ENCODE measurements at regions not wholly inside any gene's neighbourhood (a gene's known extent, or its start where the extent isn't known, plus 50 kb on each side); places are given as distances from the start of the nearest gene placed in this dataset.

DNA sequence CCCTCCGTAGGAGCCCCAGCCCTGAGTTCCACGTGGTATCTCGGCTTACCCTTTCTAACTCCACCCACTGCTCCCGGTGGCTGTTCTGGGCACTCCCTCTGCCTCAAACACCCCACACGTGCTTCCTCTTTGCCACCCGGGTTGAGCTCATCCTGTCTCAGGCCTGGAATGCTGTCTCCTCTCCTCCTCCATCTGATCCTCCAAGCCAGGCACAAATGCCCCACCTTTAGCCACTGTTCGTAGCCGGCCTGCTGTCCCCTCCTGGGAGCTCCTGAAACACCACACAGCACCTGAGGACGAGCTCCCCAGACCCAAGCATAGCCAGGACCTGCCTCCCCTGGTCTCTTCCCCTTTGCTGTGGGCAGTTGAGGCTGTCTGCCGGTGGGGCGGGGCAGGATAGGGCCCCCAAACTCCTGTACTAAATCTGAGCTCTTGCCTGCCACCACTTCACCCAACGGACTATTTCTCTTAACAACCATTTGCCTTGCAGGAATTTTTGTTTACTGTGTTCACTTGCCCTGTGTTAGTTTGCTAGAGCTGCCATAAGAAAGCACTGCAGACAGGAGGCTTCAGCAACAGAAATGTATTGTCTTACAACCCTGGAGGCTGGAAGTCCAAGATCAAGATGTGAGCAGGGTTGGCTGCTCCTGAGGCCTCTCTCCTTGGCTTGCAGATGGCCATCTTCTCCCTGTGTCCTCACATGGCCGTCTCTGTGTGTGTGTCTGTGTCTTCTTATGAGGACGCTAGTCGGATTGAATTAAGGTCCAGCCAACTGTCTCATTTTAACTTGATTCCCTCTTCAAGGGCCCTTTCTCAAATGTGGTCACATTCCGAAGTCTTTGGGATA, 58.3 kb upstream of the SHH start:
- Histone ChIP-seq H3K27me3 (ENCODE audit: control insufficient read depth, insufficient read depth, low read length) (no peaks in the 10 kb centered on the region), H3K36me3 (ENCODE audit: control insufficient read depth, insufficient read depth, low read length) (no peaks in the 10 kb centered on the region), H3K4me1 (ENCODE audit: control insufficient read depth, insufficient read depth, low read length) (no peaks in the 10 kb centered on the region), H3K9me3 (ENCODE audit: control insufficient read depth, insufficient read depth, low read length) (no peaks in the 10 kb centered on the region), H3K27ac (ENCODE audit: low read length) (no peak overlapping the region), H3K4me3 (ENCODE audit: low read length) (no peak overlapping the region)
- Mint-ChIP-seq H3K27ac (no peak overlapping the region), H3K4me3 (no peak overlapping the region), H3K27me3 (ENCODE audit: low read depth in 2 of 2) (peaks cover 10 to 36% of the 10 kb centered on the region in 2 donors), H3K36me3 (no peaks in the 10 kb centered on the region), H3K9me3 (no peaks in the 10 kb centered on the region), H3K4me1 (no peaks in the 10 kb centered on the region)
- ATAC-seq (no peak), DNase-seq (no peak)
- intact Hi-C loops (cut with micrococcal nuclease), result no loop called here
- 75% methylated on average over 16 of the region's 16 CpGs for WGBS (ENCODE audit: insufficient coverage)
- TF ChIP-seq, protein P1, sequence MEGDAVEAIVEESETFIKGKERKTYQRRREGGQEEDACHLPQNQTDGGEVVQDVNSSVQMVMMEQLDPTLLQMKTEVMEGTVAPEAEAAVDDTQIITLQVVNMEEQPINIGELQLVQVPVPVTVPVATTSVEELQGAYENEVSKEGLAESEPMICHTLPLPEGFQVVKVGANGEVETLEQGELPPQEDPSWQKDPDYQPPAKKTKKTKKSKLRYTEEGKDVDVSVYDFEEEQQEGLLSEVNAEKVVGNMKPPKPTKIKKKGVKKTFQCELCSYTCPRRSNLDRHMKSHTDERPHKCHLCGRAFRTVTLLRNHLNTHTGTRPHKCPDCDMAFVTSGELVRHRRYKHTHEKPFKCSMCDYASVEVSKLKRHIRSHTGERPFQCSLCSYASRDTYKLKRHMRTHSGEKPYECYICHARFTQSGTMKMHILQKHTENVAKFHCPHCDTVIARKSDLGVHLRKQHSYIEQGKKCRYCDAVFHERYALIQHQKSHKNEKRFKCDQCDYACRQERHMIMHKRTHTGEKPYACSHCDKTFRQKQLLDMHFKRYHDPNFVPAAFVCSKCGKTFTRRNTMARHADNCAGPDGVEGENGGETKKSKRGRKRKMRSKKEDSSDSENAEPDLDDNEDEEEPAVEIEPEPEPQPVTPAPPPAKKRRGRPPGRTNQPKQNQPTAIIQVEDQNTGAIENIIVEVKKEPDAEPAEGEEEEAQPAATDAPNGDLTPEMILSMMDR (IDR thresholded peaks at IDR 0.05), result no peak

DNA sequence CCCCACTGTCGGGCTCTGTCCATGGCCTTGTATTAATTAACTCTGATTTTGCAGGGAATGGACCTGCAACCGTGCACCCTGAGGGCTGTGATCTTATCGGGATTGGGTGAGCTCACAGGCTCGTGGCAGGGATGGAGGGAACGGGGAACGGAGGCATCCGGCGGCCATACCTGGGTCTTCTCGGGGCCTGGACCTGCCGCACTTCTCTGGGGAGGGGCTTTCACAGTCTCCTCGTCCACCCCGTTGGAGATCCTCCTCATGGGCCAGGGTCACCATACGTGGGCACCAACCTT, 57.5 kb upstream of the SHH start:
- Histone ChIP-seq H3K36me3 (ENCODE audit: control insufficient read depth, insufficient read depth, low read length) (no peaks in the 10 kb centered on the region), H3K27ac (ENCODE audit: low read length) (no peak overlapping the region), H3K4me3 (ENCODE audit: low read length) (no peak overlapping the region), H3K9me3 (ENCODE audit: control insufficient read depth, insufficient read depth, low read length) (no peaks in the 10 kb centered on the region), H3K4me1 (ENCODE audit: control insufficient read depth, insufficient read depth, low read length) (no peaks in the 10 kb centered on the region), H3K27me3 (ENCODE audit: control insufficient read depth, insufficient read depth, low read length) (no peaks in the 10 kb centered on the region)
- H3K27me3 Mint-ChIP-seq (ENCODE audit: low read depth in 2 of 2), result peaks cover 10 to 38% of the 10 kb centered on the region in 2 donors
- WGBS (ENCODE audit: insufficient coverage), result 89% methylated on average over 13 of the region's 13 CpGs
- ATAC-seq (no peak), DNase-seq (no peak)
- intact Hi-C loops (cut with micrococcal nuclease), result no loop called here
- H3K9me3 Mint-ChIP-seq, result no peaks in the 10 kb centered on the region
- H3K36me3 Mint-ChIP-seq, result no peaks in the 10 kb centered on the region
- TF ChIP-seq, protein P1 (IDR thresholded peaks at IDR 0.05), result no peak
- H3K4me1 Mint-ChIP-seq, result no peaks in the 10 kb centered on the region
- H3K4me3 Mint-ChIP-seq, result no peak overlapping the region
- H3K27ac Mint-ChIP-seq, result no peak overlapping the region

DNA sequence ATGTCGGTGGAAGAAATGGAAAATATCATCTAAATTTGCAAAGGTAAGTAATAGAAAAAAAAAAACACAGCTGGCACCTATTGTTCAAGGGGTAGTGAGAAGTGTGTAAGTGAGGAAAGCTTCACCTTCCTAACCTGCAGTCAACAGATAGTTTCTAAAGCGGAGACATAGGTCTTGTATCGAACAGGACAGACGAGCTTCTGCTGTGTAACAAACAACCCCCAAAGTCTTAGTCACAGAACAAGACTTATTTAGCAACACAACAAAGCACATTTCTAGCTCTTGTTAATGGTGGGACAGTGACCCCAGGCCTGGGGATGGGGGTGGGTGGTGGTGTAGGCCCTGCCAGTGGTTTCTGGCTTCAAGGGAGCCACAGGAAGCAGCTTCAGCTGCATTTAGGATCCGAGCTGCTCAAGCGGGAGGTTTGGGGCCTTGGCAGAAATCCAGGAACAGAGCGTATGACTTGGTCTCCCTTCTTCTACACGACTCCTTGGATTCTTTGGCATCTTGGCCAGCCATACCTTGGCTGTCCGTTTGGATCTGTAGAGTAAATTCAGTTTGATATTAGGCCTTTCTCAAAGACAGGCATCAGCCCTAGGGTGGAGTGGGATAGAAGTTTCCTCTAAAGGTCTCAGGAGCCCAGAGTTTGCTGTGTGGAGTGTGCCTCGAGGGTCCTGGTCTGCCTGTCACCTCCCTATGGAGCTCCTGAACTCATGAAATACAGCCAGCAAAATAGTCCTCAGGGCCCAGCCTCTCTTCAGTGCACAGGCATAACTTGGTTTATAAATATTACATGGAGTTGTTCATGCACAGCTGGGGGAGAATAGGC, 56.9 kb upstream of the SHH start:
- no peaks in the 10 kb centered on the region for H3K36me3 Mint-ChIP-seq
- intact Hi-C loops (cut with micrococcal nuclease), result no loop called here
- no peak overlapping the region for H3K27ac Mint-ChIP-seq
- WGBS (ENCODE audit: insufficient coverage), result 88% methylated on average over 10 of the region's 10 CpGs
- DNase-seq (no peak), ATAC-seq (no peak)
- no peaks in the 10 kb centered on the region for H3K36me3 ChIP-seq (ENCODE audit: control insufficient read depth, insufficient read depth, low read length)
- peaks cover 13 to 38% of the 10 kb centered on the region in 2 donors for H3K27me3 Mint-ChIP-seq (ENCODE audit: low read depth in 2 of 2)
- TF ChIP-seq, protein P1 (IDR thresholded peaks at IDR 0.05), result no peak
- H3K27me3 ChIP-seq (ENCODE audit: control insufficient read depth, insufficient read depth, low read length), result no peaks in the 10 kb centered on the region
- H3K9me3 Mint-ChIP-seq, result no peaks in the 10 kb centered on the region
- no peak overlapping the region for H3K4me3 Mint-ChIP-seq
- no peak overlapping the region for H3K27ac ChIP-seq (ENCODE audit: low read length)
- H3K4me1 Mint-ChIP-seq, result no peaks in the 10 kb centered on the region
- H3K9me3 ChIP-seq (ENCODE audit: control insufficient read depth, insufficient read depth, low read length), result no peaks in the 10 kb centered on the region
- H3K4me1 ChIP-seq (ENCODE audit: control insufficient read depth, insufficient read depth, low read length), result no peaks in the 10 kb centered on the region
- H3K4me3 ChIP-seq (ENCODE audit: low read length), result no peak overlapping the region

All from natural killer cell (primary cell).